Fibroblast of the aortic adventitia (primary cell): ENCODE measurements at regions not wholly inside any gene's neighbourhood (a gene's known extent, or its start where the extent isn't known, plus 50 kb on each side); places are given as distances from the start of the nearest gene placed in this dataset.

Experiments used
- DNase-seq: peaks from one replicate; pipeline ENCODE4 v3.0.0-alpha.2; 2010; ENCODE audit warnings: low read depth
- H3K4me3 ChIP-seq: 2 replicates; pipeline ENCODE4 v1.5.1; 2011; ENCODE audit warnings: low read depth, mild to moderate bottlenecking, control low read depth, low read length, moderate library complexity
- CTCF ChIP-seq: IDR thresholded peaks from 2 replicates; pipeline ENCODE4 v1.5.1; 2011; ENCODE audit warnings: mild to moderate bottlenecking, low read length, control low read depth, inconsistent platforms; ENCODE audit not compliant: insufficient read depth

GRCh38 chr16:73420676-73421075, 372.7 kb upstream of the ZFHX3 start:
- no peak overlapping the region for H3K4me3 ChIP-seq
- TF ChIP-seq CTCF = no peak
- DNase-seq = no peak

- DNase-seq = no peak
- TF ChIP-seq CTCF = no peak
Measured at GRCh38 chr16:73420244-73420643, 372.3 kb upstream of the ZFHX3 start.

GRCh38 chr16:73418691-73419090, 370.8 kb upstream of the ZFHX3 start:
- no peak overlapping the region for H3K4me3 ChIP-seq
- no peak for TF ChIP-seq CTCF
- no peak for DNase-seq

More at GRCh38 chr16:73420244-73420643, 372.3 kb upstream of the ZFHX3 start:
- H3K4me3 ChIP-seq = no peak overlapping the region

- no peak for DNase-seq
- no peak for TF ChIP-seq CTCF
- no peak overlapping the region for H3K4me3 ChIP-seq
Measured at GRCh38 chr16:73418051-73418450, 370.1 kb upstream of the ZFHX3 start.

- TF ChIP-seq CTCF = no peak
- no peak overlapping the region for H3K4me3 ChIP-seq
- DNase-seq = no peak
Measured at GRCh38 chr16:73415286-73415685, 367.4 kb upstream of the ZFHX3 start.

GRCh38 chr16:73414638-73415037, 366.7 kb upstream of the ZFHX3 start:
- no peak for TF ChIP-seq CTCF
- DNase-seq = no peak
- H3K4me3 ChIP-seq = no peak overlapping the region

DNA sequence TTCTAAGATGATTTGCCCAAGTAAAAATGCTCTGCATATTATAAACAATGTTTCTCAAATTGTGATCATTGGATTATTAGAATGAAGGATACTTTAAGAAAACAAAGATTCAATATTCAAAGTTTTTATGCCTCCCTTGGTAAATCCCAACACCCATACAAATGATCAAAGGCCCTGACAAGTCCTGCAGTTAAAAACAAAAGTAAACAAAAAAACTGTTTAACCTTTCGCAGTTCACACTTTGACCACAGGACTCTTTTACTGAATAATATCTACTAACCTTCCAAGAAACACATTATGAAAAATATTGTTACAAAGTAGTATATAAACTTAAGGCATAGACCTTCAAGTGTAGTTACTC, 365.9 kb upstream of the ZFHX3 start:
- DNase-seq = no peak
- no peak overlapping the region for H3K4me3 ChIP-seq
- TF ChIP-seq CTCF = no peak
